NCI-H1048 (cell line): ENCODE measurements at regions not wholly inside any gene's neighbourhood (a gene's known extent, or its start where the extent isn't known, plus 50 kb on each side); places are given as distances from the start of the nearest gene placed in this dataset.

Source experiments
- DNase-seq: peaks from one replicate; lab custom pipeline; 2025; lab: John Stamatoyannopoulos, UW

- no peak for DNase-seq
These were observed 169.6 kb upstream of the SIX2 start for GRCh38 chr2:45178854-45179253.

DNA sequence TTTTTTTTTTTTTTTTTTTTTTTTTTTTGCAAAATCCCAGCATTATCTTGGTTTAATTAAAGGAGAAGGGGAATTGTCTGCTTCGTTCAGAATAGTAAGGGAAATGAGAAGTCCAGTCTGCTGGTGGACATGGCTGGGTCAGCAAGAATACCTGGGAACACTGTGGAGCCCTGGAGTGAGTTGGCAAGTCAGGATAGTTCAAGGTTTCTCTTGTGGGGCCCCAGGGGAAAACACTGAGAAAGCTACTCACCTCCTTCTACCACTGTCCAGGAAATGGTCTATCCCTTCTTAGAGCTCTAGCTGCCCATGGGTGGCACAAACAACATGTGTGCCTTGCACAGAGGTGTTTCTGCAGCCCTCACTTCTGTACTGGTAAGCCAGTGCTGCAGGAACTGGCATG lies 169.1 kb upstream of the SIX2 start:
- DNase-seq = no peak

GRCh38 chr2:45177870-45178269 lies 168.6 kb upstream of the SIX2 start:
- DNase-seq = no peak

DNA sequence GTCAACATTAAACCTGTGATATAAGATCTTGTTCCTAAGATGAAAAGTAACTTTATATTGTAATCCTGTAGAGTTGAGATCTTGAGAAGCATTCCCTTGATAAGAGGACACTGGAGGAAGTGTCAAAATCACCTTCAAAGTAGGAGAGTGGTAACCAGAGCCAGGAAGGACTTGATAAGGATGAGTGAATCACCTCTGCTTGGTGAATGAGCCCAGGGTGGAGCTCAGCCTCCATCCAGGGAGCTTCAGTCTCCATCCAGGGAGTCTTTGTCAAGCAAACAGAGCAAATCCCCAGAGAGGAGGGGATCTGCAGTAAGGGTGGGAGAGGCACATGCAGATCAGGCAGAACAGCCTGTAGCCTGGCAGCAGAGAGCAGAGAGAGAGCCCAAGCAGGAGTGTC lies 167.1 kb upstream of the SIX2 start:
- DNase-seq = no peak

DNA sequence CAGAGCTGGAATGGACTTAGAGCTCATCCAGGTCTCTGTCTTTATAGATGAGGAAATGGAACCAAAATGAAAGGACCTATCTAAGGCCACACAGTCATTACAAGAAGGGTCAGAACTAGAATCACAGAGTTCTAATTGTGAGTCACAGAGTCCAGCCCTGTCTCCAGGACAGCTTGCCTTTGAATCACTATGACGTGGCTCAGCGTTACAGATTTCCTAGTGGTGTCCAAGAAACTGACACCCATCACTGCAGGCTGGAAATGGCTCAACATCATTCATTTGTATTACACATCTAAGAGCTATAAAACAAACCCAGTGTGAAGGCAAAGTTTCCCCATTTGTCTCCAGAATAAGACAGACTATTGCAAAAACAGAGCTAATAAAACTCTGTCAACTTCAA lies 164.3 kb upstream of the SIX2 start:
- no peak for DNase-seq

DNA sequence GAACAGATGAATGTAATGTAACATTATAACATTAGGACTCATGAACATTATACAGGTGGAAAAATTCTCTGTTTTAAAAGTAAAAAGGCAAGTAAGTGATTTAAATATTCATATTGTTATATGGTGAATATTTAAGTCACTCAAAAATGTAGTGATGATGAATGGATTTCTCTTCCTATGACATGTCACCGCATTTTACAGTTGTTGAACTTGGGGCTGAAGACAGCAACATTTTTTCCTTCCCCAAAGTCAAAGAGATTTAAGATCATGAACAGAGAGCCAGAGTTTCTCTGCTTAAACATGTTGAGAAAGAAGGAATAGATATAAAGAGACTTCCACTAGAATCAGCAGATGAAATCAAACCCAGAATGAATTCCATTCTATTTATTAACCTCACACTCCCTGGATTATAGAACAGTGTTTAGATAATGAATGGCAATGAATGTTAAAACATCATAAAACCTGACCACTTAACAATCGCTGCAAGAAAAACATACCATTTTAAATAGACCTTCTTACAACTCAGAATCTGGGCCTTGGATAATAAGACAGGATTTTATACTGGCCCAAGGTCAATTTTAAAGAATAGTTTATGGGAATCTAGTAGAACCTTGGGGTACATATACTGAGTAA lies 163.6 kb upstream of the SIX2 start:
- no peak for DNase-seq

- no peak for DNase-seq
These were observed 162.9 kb upstream of the SIX2 start for GRCh38 chr2:45172142-45172541.

GRCh38 chr2:45171136-45171501 lies 161.9 kb upstream of the SIX2 start:
- no peak for DNase-seq

GRCh38 chr2:45170191-45171135 lies 161.2 kb upstream of the SIX2 start:
- DNase-seq = no peak

GRCh38 chr2:45169339-45170190 lies 160.3 kb upstream of the SIX2 start:
- DNase-seq = no peak

GRCh38 chr2:45168711-45169338 lies 159.6 kb upstream of the SIX2 start:
- DNase-seq = no peak

- no peak for DNase-seq
These were observed 158.8 kb upstream of the SIX2 start for GRCh38 chr2:45167920-45168629.

GRCh38 chr2:45166229-45166890 lies 157.1 kb upstream of the SIX2 start:
- no peak for DNase-seq

DNA sequence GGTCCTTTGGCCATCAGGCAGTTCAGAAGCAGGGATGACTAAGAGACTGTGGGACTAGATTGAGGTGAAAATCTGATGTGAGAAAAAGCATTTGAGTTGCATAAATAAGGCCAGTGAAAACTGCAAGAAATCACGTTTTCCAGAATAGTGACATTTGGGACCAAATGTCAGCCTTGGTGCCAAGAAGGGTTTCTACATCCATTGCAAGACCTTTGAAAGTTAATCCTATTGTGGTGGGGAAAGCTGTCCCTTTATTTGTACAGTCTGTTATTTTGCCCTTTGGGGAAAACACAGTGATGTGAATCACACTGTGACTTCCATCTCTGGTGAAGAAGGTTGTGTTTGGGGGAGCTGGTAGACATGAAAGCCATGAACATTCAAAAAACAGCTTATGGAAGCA lies 153.5 kb upstream of the SIX2 start:
- no peak for DNase-seq

GRCh38 chr2:45156605-45157004 lies 147.4 kb upstream of the SIX2 start:
- no peak for DNase-seq

DNA sequence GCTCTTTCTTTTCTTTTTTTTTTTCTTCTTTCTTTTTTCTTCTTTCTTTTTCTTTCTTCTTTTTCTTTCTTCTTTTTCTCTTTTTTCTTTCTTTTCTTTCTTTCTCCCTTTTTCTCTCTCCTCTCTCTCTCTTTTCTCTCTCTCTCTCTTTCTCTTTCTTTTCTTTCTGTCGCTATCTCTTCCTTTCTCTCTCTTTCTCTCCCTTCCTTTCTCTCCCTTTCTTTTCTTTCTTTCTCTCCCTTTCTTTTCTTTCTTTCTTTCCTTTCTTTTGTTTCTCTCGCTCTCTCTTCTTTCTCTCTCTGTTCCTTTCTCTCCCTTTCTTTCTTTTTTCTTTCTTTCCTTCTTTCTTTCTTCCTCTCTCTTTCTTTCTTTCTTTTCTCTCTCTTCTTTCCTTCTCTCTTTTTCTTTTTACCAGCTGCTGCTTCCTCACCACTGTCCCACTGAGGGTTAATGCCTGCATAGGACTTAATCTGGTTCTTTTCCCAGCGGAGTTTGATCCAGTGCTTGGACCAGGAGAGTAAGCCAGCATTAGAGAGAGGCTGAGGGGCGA lies 145.4 kb upstream of the SIX2 start:
- DNase-seq = no peak

GRCh38 chr2:45154144-45154543 lies 144.9 kb upstream of the SIX2 start:
- no peak for DNase-seq

DNA sequence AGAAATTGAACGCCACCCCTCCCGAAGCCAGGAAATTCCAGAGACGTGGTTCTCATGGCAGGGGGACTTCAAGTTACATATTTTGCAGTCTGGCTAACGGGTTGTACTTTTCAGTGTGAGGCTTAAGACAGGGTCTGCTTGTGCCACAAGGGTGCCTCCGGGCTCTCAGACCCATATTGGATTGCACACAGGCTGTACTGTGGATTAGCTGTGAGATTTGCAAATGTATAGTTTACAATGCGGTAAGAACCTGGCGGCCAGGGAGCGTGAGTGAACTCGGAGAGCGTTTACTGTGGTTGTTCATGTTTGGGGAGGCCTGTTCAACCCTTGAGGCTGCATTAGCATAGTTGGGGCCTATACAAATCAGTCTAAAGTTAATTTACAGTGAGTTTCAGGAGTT lies 143.9 kb upstream of the SIX2 start:
- DNase-seq = no peak

DNA sequence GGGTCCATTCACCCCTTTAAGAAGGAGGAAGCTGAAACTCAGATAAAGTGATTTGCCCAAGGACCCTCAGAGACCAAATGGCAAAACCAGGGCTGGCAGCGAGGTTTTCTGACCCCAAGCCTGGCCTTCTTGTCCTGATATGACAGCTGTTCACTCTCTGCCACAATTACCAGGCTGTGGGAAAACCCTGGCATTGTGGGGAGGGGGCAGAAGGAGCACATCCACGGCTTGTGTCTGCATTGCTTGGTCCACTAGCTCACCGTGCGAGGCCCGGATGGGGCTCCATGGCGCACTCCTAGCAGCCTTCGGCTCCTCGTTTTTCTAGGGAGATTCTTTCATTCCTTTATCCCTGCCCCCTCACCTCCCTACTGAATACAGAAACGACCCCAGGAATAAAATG lies 143.4 kb upstream of the SIX2 start:
- DNase-seq = no peak

- DNase-seq = no peak
These were observed 136.0 kb upstream of the SIX2 start for GRCh38 chr2:45145073-45145899.
